H1 (cell line): ENCODE measurements at regions not wholly inside any gene's neighbourhood (a gene's known extent, or its start where the extent isn't known, plus 50 kb on each side); places are given as distances from the start of the nearest gene placed in this dataset.
A peak's percentile ranks its signal among the peaks of the same experiment; 100 is the strongest.

Experiments
- CTCF ChIA-PET: fragments of 300-600 bp; sonication (Branson Sonifier 250); formaldehyde crosslinking; loops from one replicate; lab custom pipeline; 2021; ENCODE audit not compliant: partially characterized antibody; lab: Charles Lee
- POLR2A ChIA-PET: fragments of 300-600 bp; sonication (Branson Sonifier 250); formaldehyde crosslinking; loops from one replicate; lab custom pipeline; 2021; ENCODE audit warnings: inconsistent platforms; ENCODE audit not compliant: partially characterized antibody; lab: Charles Lee
- DNase-seq, 2 experiments: peaks; one replicate each; pipeline versions ENCODE4 v3.0.0 to v3.0.0-alpha.2; 2010 to 2022; ENCODE audit warnings: low spot score in 2 of 2, low read depth in 1 of 2, mixed read lengths in 1 of 2
- FAIRE-seq: peaks from 2 replicates; lab custom pipeline; 2011; peaks lifted over from hg19 to GRCh38; lab: Jason Lieb, UNC
- H2AFZ ChIP-seq: 2 replicates; pipeline ENCODE4 v1.8.1; 2012; ENCODE audit warnings: low read length, inconsistent platforms
- H2AK5ac ChIP-seq: 2 replicates; pipeline ENCODE4 v1.6.1; 2013; ENCODE audit warnings: low read depth, low read length
- H2BK120ac ChIP-seq: replicated peaks from 2 replicates; pipeline ENCODE3; 2013; ENCODE audit warnings: low read depth, low read length, inconsistent platforms
- H2BK12ac ChIP-seq: 2 replicates; pipeline ENCODE4 v1.6.1; 2013; ENCODE audit warnings: low read depth, low read length
- H2BK15ac ChIP-seq: 2 replicates; pipeline ENCODE4 v1.6.1; 2013; ENCODE audit warnings: low read length
- H2BK20ac ChIP-seq: 2 replicates; pipeline ENCODE4 v1.6.1; 2013; ENCODE audit warnings: low read length
- H2BK5ac ChIP-seq: 2 replicates; pipeline ENCODE4 v1.6.1; 2013; ENCODE audit warnings: low read depth, low read length
- H3K14ac ChIP-seq: 2 replicates; pipeline ENCODE4 v1.6.1; 2013; ENCODE audit warnings: inconsistent platforms; ENCODE audit not compliant: insufficient read length
- H3K18ac ChIP-seq: 2 replicates; pipeline ENCODE4 v1.6.1; 2013; ENCODE audit warnings: low read length; ENCODE audit errors: extremely low read depth
- H3K23ac ChIP-seq: 2 replicates; pipeline ENCODE4 v1.6.1; 2013; ENCODE audit warnings: inconsistent platforms; ENCODE audit not compliant: insufficient read length
- H3K23me2 ChIP-seq: 2 replicates; pipeline ENCODE4 v1.6.1; 2013; ENCODE audit warnings: low read depth, low read length
- H3K27ac ChIP-seq: 2 replicates; pipeline ENCODE4 v1.6.1; 2011; ENCODE audit warnings: low read depth, low read length, inconsistent platforms
- H3K27me3 ChIP-seq, 4 experiments: replicated peaks in 1 of 4; 1 replicate in 1 of 4; 2 replicates in 3 of 4; pipeline versions ENCODE4 v1.6.1 to v1.8.1; 2011 to 2013; ENCODE audit warnings: low read length in 3 of 4, mild to moderate bottlenecking in 3 of 4, inconsistent platforms in 2 of 4, mixed read lengths in 2 of 4, moderate library complexity in 1 of 4; ENCODE audit not compliant: control insufficient read depth in 3 of 4, insufficient read depth in 3 of 4; ENCODE audit errors: extremely low read depth in 1 of 4
- H3K36me3 ChIP-seq, 4 experiments: 2 replicates each; pipeline versions ENCODE4 v1.6.1 to v1.8.1; 2011 to 2013; ENCODE audit warnings: mild to moderate bottlenecking in 4 of 4, low read length in 3 of 4, moderate library complexity in 2 of 4, control low read depth in 1 of 4, inconsistent platforms in 1 of 4; ENCODE audit not compliant: insufficient read depth in 4 of 4, control insufficient read depth in 2 of 4
- H3K4ac ChIP-seq: replicated peaks from 2 replicates; pipeline ENCODE3; 2013; ENCODE audit warnings: low read length, low read depth, mixed read lengths, inconsistent platforms; ENCODE audit not compliant: insufficient read length
- H3K4me1 ChIP-seq, 4 experiments: replicated peaks in 1 of 4; 1 replicate in 1 of 4; 2 replicates in 3 of 4; pipeline versions ENCODE4 v1.6.1 to v1.8.1; 2011 to 2013; ENCODE audit warnings: low read length in 3 of 4, inconsistent platforms in 2 of 4, mixed read lengths in 1 of 4; ENCODE audit not compliant: insufficient read depth in 4 of 4, control insufficient read depth in 3 of 4
- H3K4me2 ChIP-seq, 2 experiments: 2 replicates each; pipeline versions ENCODE4 v1.6.1 to v1.8.1; 2011 to 2013; ENCODE audit warnings: low read depth in 2 of 2, low read length in 2 of 2, control low read depth in 1 of 2, inconsistent platforms in 1 of 2, mild to moderate bottlenecking in 1 of 2; ENCODE audit not compliant: insufficient read depth in 1 of 2
- H3K4me3 ChIP-seq, 4 experiments: fragments of 200-600, 300-600 bp in 1 of 4; sonication (generic), shearing (Covaris generic), sonication (Bioruptor Twin) in 1 of 4; 2 replicates each; pipeline versions ENCODE4 v1.5.1 to v1.8.1; 2011 to 2016; ENCODE audit warnings: low read length in 4 of 4, low read depth in 3 of 4, control low read depth in 2 of 4, inconsistent platforms in 2 of 4, mild to moderate bottlenecking in 2 of 4, mixed read lengths in 1 of 4, moderate library complexity in 1 of 4; ENCODE audit not compliant: insufficient read depth in 2 of 4; ENCODE audit errors: extremely low read depth in 1 of 4
- H3K56ac ChIP-seq: replicated peaks from 2 replicates; pipeline ENCODE3; 2013; ENCODE audit warnings: low read depth, mild to moderate bottlenecking, mixed read lengths, low read length, inconsistent platforms; ENCODE audit not compliant: insufficient read length
- H3K79me1 ChIP-seq: 2 replicates; pipeline ENCODE4 v1.6.1; 2013; ENCODE audit warnings: low read depth, low read length, control low read depth
- H3K79me2 ChIP-seq, 2 experiments: 2 replicates each; pipeline versions ENCODE4 v1.6.1 to v1.8.1; 2012 to 2013; ENCODE audit warnings: low read length in 2 of 2, mild to moderate bottlenecking in 2 of 2, inconsistent platforms in 1 of 2; ENCODE audit not compliant: insufficient read depth in 2 of 2, control insufficient read depth in 1 of 2
- H3K9ac ChIP-seq, 4 experiments: replicated peaks in 1 of 4; 1 replicate in 1 of 4; 2 replicates in 3 of 4; pipeline versions ENCODE4 v1.6.1 to v1.8.1; 2011 to 2013; ENCODE audit warnings: low read depth in 3 of 4, low read length in 3 of 4, control low read depth in 2 of 4, mild to moderate bottlenecking in 2 of 4, moderate library complexity in 2 of 4, inconsistent platforms in 1 of 4; ENCODE audit errors: extremely low read depth in 1 of 4
- H3K9me3 ChIP-seq, 2 experiments: 2 replicates each; pipeline versions ENCODE4 v1.6.1 to v1.8.1; 2012 to 2013; ENCODE audit warnings: mild to moderate bottlenecking in 2 of 2, moderate library complexity in 2 of 2, control low read depth in 1 of 2, inconsistent platforms in 1 of 2, low read depth in 1 of 2, low read length in 1 of 2, mixed read lengths in 1 of 2; ENCODE audit not compliant: insufficient read depth in 2 of 2
- H4K20me1 ChIP-seq, 2 experiments: replicated peaks in 1 of 2; 2 replicates each; pipeline versions ENCODE3 to v1.8.1; 2011 to 2013; ENCODE audit warnings: inconsistent platforms in 2 of 2, low read length in 2 of 2, mild to moderate bottlenecking in 1 of 2; ENCODE audit not compliant: insufficient read depth in 2 of 2, control insufficient read depth in 1 of 2
- H4K5ac ChIP-seq: 2 replicates; pipeline ENCODE4 v1.6.1; 2013; ENCODE audit warnings: low read length, low read depth, mixed read lengths, inconsistent platforms; ENCODE audit not compliant: insufficient read length
- H4K8ac ChIP-seq: 2 replicates; pipeline ENCODE4 v1.8.0; 2013; ENCODE audit warnings: mild to moderate bottlenecking, moderate library complexity, low read length, inconsistent platforms; ENCODE audit not compliant: insufficient read depth; ENCODE audit errors: extremely low read depth
- H4K91ac ChIP-seq: replicated peaks from 2 replicates; pipeline ENCODE3; 2013; ENCODE audit warnings: low read length, mixed read lengths, inconsistent platforms; ENCODE audit not compliant: insufficient read length
- BACH1 ChIP-seq: IDR thresholded peaks from 2 replicates; pipeline ENCODE4 v1.6.1; 2012; ENCODE audit warnings: low read length, improper control_type of control experiment
- BCL11A ChIP-seq, 2 experiments: IDR thresholded peaks; one replicate each; pipeline ENCODE4 v1.6.1; 2011; ENCODE audit warnings: low read depth in 2 of 2, low read length in 2 of 2, mild to moderate bottlenecking in 2 of 2
- EP300 ChIP-seq, 2 experiments: IDR thresholded peaks; 1 replicate in 1 of 2; 2 replicates in 1 of 2; pipeline ENCODE4 v1.6.1; 2011 to 2012; ENCODE audit warnings: low read depth in 2 of 2, low read length in 2 of 2, mild to moderate bottlenecking in 2 of 2, borderline replicate concordance in 1 of 2, inconsistent platforms in 1 of 2, moderate library complexity in 1 of 2
- MAX ChIP-seq: IDR thresholded peaks from 2 replicates; pipeline ENCODE4 v1.6.1; 2012; ENCODE audit warnings: inconsistent platforms
- NRF1 ChIP-seq: IDR thresholded peaks from 2 replicates; pipeline ENCODE4 v1.6.1; 2011; ENCODE audit warnings: mild to moderate bottlenecking, low read depth, low read length, improper control_type of control experiment
- POLR2A ChIP-seq, 2 experiments: IDR thresholded peaks; 1 replicate in 1 of 2; 2 replicates in 1 of 2; pipeline ENCODE4 v1.6.1; 2011; ENCODE audit warnings: low read depth in 2 of 2, low read length in 2 of 2, mild to moderate bottlenecking in 2 of 2; ENCODE audit errors: control extremely low read depth in 1 of 2
- RBBP5 ChIP-seq: IDR thresholded peaks from 2 replicates; pipeline ENCODE4 v1.7.1; 2012; ENCODE audit warnings: low read depth, mild to moderate bottlenecking, inconsistent platforms, low read length, moderate library complexity, borderline replicate concordance
- SAP30 ChIP-seq: fragments of 300-600 bp; sonication (generic); IDR thresholded peaks from 2 replicates; pipeline ENCODE4 v1.7.1; 2012; ENCODE audit warnings: low read length, moderate library complexity, mild to moderate bottlenecking, inconsistent platforms; ENCODE audit not compliant: insufficient read depth, insufficient replicate concordance
- SIX5 ChIP-seq: IDR thresholded peaks from 2 replicates; pipeline ENCODE4 v1.6.1; 2011; ENCODE audit warnings: mild to moderate bottlenecking, low read depth, low read length
- SP1 ChIP-seq: IDR thresholded peaks from 2 replicates; pipeline ENCODE4 v1.6.1; 2011; ENCODE audit warnings: low read depth, low read length
- SUZ12 ChIP-seq: fragments of 200-600 bp; sonication (generic); IDR thresholded peaks from 2 replicates; pipeline ENCODE4 v1.6.1; 2012; ENCODE audit warnings: mild to moderate bottlenecking, inconsistent platforms, low read length, moderate library complexity, mixed read lengths
- TAF1 ChIP-seq: IDR thresholded peaks from 2 replicates; pipeline ENCODE4 v1.6.1; 2011; ENCODE audit warnings: mild to moderate bottlenecking, low read depth, low read length
- TCF12 ChIP-seq: IDR thresholded peaks from 2 replicates; pipeline ENCODE4 v1.6.1; 2011; ENCODE audit warnings: low read depth, mild to moderate bottlenecking, low read length
- USF2 ChIP-seq: IDR thresholded peaks from 2 replicates; pipeline ENCODE4 v1.6.1; 2011; ENCODE audit warnings: low read length, improper control_type of control experiment
- ZNF274 ChIP-seq: IDR thresholded peaks from 2 replicates; pipeline ENCODE4 v1.7.0; 2012; ENCODE audit warnings: low read length, borderline replicate concordance; ENCODE audit errors: extremely low read depth
- WGBS, 2 experiments: shearing (Covaris generic) in 1 of 2; methylation state at CpG; one replicate each; pipeline versions ENCODE4 v1.1.6 to v1.1.7; 2013 to 2015; ENCODE audit warnings: low lambda C conversion rate in 2 of 2, mixed read lengths in 2 of 2, inconsistent platforms in 1 of 2, low coverage in 1 of 2, missing lambda C conversion rate in 1 of 2; ENCODE audit not compliant: insufficient replicate concordance in 2 of 2, insufficient coverage in 1 of 2, insufficient read length in 1 of 2; ENCODE audit errors: extremely low coverage in 1 of 2, missing lambda C conversion rate in 1 of 2; 5-methylcytosine and 5-hydroxymethylcytosine counted together

GRCh38 chr6:9468277-9468676 lies 946.6 kb downstream of the TFAP2A start:
- Histone ChIP-seq H3K4ac (no peak overlapping the region), H3K27me3 (no peaks in the 10 kb centered on the region), H3K56ac (no peak overlapping the region), H3K14ac (no peak overlapping the region), H3K4me2 (no peak overlapping the region), H3K27ac (no peak overlapping the region), H3K4me3 (no peak overlapping the region), H2BK120ac (peak overlapping the region; percentile 53), H3K9me3 (no peaks in the 10 kb centered on the region), H2BK15ac (no peak overlapping the region), H4K8ac (no peak overlapping the region), H3K9ac (no peak overlapping the region), H3K79me1 (no peaks in the 10 kb centered on the region), H3K23me2 (no peaks in the 10 kb centered on the region), H4K91ac (no peak overlapping the region), H2BK5ac (no peak overlapping the region), H3K18ac (no peak overlapping the region), H2AFZ (no peak overlapping the region), H2BK12ac (no peak overlapping the region), H4K5ac (no peak overlapping the region), H2AK5ac (no peak overlapping the region), H4K20me1 (no peaks in the 10 kb centered on the region), H3K36me3 (no peaks in the 10 kb centered on the region), H3K79me2 (no peaks in the 10 kb centered on the region), H2BK20ac (no peak overlapping the region), H3K4me1 (no peaks in the 10 kb centered on the region), H3K23ac (no peak overlapping the region)
- DNase-seq (no peak), FAIRE-seq (no peak)
- POLR2A ChIA-PET, result no interaction called here
- TF ChIP-seq ZNF274 (no peak), SIX5 (no peak), TCF12 (no peak), TAF1 (no peak), BACH1 (no peak), POLR2A (IDR thresholded peaks at IDR 0.05; ENCODE audit: control extremely low read depth in 1 of 2, low read depth in 2 of 2, low read length in 2 of 2) (no peak), SP1 (no peak), RBBP5 (no peak), BCL11A (IDR thresholded peaks at IDR 0.05; ENCODE audit: low read depth in 2 of 2, low read length in 2 of 2) (no peak), MAX (no peak), NRF1 (no peak), EP300 (IDR thresholded peaks at IDR 0.05; ENCODE audit: borderline replicate concordance in 1 of 2, low read depth in 2 of 2, low read length in 2 of 2) (no peak), USF2 (no peak), SAP30 (no peak), SUZ12 (no peak)
- WGBS, 2 experiments, result 87% methylated on average over 3 of the region's 3 CpGs; no CpG with 5 or more reads in 1 of the 2 experiments
- CTCF ChIA-PET, result interaction anchor here (0.9 kb wide), 1 partner anchor 8 kb away, joined by 5 read pairs; no protein-coding TSS in a partner anchor
